HG02884 (cell line): ENCODE measurements at regions not wholly inside any gene's neighbourhood (a gene's known extent, or its start where the extent isn't known, plus 50 kb on each side); places are given as distances from the start of the nearest gene placed in this dataset.
"Not testable (repeated sequence)": the region's sequence is repeated elsewhere in the genome, so short reads cannot be mapped to it uniquely, and the experiment has no call there.

Source experiments
- ATAC-seq: cut with Tn5 transposase; IDR thresholded peaks from one replicate; pipeline ENCODE4 v1.9.1; 2021; ENCODE audit warnings: mild to moderate bottlenecking, moderate library complexity; ENCODE audit not compliant: unreplicated experiment

- ATAC-seq = no peak
Measured at GRCh38 chr22:47888817-47889216, 1126.4 kb downstream of the TBC1D22A start.

- ATAC-seq = no peak
Measured at GRCh38 chr22:47884775-47885174, 1122.3 kb downstream of the TBC1D22A start.

- ATAC-seq = no peak
Measured at GRCh38 chr22:47884200-47884599, 1121.8 kb downstream of the TBC1D22A start.

- no peak for ATAC-seq
Measured at GRCh38 chr22:47883757-47884156, 1121.3 kb downstream of the TBC1D22A start.

- no peak for ATAC-seq
Measured at GRCh38 chr22:47879346-47879745, 1116.9 kb downstream of the TBC1D22A start.

GRCh38 chr22:47878460-47878859 is 1116.0 kb downstream of the TBC1D22A start:
- no peak for ATAC-seq

GRCh38 chr22:47872761-47873535 is 1110.5 kb downstream of the TBC1D22A start:
- no peak for ATAC-seq

GRCh38 chr22:47865626-47866025 is 1103.2 kb downstream of the TBC1D22A start:
- ATAC-seq = no peak

- ATAC-seq = no peak
Measured at GRCh38 chr22:47862394-47862793, 1099.9 kb downstream of the TBC1D22A start.

GRCh38 chr22:47860907-47861306 is 1098.5 kb downstream of the TBC1D22A start:
- ATAC-seq = not testable (repeated sequence)

GRCh38 chr22:47859881-47860525 is 1097.6 kb downstream of the TBC1D22A start:
- no peak for ATAC-seq

GRCh38 chr22:47858773-47859306 is 1096.4 kb downstream of the TBC1D22A start:
- ATAC-seq = no peak

GRCh38 chr22:47854680-47855079 is 1092.2 kb downstream of the TBC1D22A start:
- no peak for ATAC-seq

GRCh38 chr22:47854251-47854650 is 1091.8 kb downstream of the TBC1D22A start:
- ATAC-seq = no peak

GRCh38 chr22:47853750-47854149 is 1091.3 kb downstream of the TBC1D22A start:
- no peak for ATAC-seq

GRCh38 chr22:47851586-47851985 is 1089.1 kb downstream of the TBC1D22A start:
- no peak for ATAC-seq

GRCh38 chr22:47850644-47851151 is 1088.2 kb downstream of the TBC1D22A start:
- ATAC-seq = no peak

GRCh38 chr22:47849576-47849975 is 1087.1 kb downstream of the TBC1D22A start:
- no peak for ATAC-seq

GRCh38 chr22:47848184-47848920 is 1085.9 kb downstream of the TBC1D22A start:
- ATAC-seq = no peak

GRCh38 chr22:47847131-47847890 is 1084.9 kb downstream of the TBC1D22A start:
- ATAC-seq = no peak
